ENCODE measurements at regions not wholly inside any gene's neighbourhood (a gene's known extent, or its start where the extent isn't known, plus 50 kb on each side); places are given as distances from the start of the nearest gene placed in this dataset.

GRCh38 chr5:167402671-167403070 lies 888.8 kb upstream of the WWC1 start:
- no peak for TF ChIP-seq CTCF (optimal IDR thresholded peaks at IDR 0.05 in 1 of 3, IDR thresholded peaks at IDR 0.05 in 1 of 3, conservative IDR thresholded peaks at IDR 0.05 in 1 of 3; ENCODE audit: extremely low read depth in 1 of 3, insufficient read depth in 2 of 3, low read length in 3 of 3)
- TF ChIP-seq EZH2 (IDR thresholded peaks at IDR 0.05; ENCODE audit: low read length): no peak

Measured in keratinocyte (primary cell).